DND-41 (cell line): ENCODE measurements at regions not wholly inside any gene's neighbourhood (a gene's known extent, or its start where the extent isn't known, plus 50 kb on each side); places are given as distances from the start of the nearest gene placed in this dataset.

Experiments used
- EZH2 ChIP-seq: IDR thresholded peaks from 3 replicates; pipeline ENCODE4 v1.6.1; 2012; ENCODE audit warnings: borderline replicate concordance, low read depth, mild to moderate bottlenecking, moderate library complexity, low read length, inconsistent platforms; ENCODE audit not compliant: severe bottlenecking
- TF ChIP-seq, protein P1 (sequence below): IDR thresholded peaks from 2 replicates; pipeline ENCODE4 v1.5.1; 2012; ENCODE audit warnings: borderline replicate concordance, low read length, moderate library complexity, mild to moderate bottlenecking; ENCODE audit not compliant: poor library complexity, severe bottlenecking; ENCODE audit errors: extremely low read depth

DNA sequence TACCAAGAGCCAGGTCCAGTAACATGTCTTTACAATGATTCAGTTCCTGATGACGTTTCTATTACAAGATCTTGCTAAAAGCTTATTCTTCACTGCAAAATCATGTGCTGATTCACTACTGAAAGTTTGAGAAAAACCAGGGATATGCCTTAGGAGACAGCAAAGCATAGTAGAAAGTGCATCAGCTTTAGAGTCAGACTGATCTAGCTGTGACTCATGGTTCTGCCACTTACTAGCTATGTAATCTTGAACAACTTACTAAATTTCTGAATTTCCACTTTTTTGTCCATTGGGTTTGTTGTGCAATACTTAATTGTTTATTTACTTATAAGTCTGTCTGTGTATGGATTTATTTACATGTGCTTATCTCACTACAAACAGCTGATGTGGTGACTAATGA, 198.5 kb upstream of the RSPO3 start:
- TF ChIP-seq, protein P1, sequence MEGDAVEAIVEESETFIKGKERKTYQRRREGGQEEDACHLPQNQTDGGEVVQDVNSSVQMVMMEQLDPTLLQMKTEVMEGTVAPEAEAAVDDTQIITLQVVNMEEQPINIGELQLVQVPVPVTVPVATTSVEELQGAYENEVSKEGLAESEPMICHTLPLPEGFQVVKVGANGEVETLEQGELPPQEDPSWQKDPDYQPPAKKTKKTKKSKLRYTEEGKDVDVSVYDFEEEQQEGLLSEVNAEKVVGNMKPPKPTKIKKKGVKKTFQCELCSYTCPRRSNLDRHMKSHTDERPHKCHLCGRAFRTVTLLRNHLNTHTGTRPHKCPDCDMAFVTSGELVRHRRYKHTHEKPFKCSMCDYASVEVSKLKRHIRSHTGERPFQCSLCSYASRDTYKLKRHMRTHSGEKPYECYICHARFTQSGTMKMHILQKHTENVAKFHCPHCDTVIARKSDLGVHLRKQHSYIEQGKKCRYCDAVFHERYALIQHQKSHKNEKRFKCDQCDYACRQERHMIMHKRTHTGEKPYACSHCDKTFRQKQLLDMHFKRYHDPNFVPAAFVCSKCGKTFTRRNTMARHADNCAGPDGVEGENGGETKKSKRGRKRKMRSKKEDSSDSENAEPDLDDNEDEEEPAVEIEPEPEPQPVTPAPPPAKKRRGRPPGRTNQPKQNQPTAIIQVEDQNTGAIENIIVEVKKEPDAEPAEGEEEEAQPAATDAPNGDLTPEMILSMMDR = no peak
- TF ChIP-seq EZH2 = no peak
